Nephron progenitor cell (in vitro differentiated cells): ENCODE measurements at regions not wholly inside any gene's neighbourhood (a gene's known extent, or its start where the extent isn't known, plus 50 kb on each side); places are given as distances from the start of the nearest gene placed in this dataset.
"Not testable (repeated sequence)": the region's sequence is repeated elsewhere in the genome, so short reads cannot be mapped to it uniquely, and the experiment has no call there.

Source experiments
- DNase-seq: peaks from one replicate; pipeline ENCODE4 v3.0.0; 2021
- H3K27ac Mint-ChIP-seq: 2 replicates; pipeline ENCODE4 v1.8.0; 2021; ENCODE audit warnings: mild to moderate bottlenecking, moderate library complexity, mixed read lengths
- H3K27me3 Mint-ChIP-seq: 2 replicates; pipeline ENCODE4 v1.8.0; 2021; ENCODE audit warnings: mild to moderate bottlenecking, low read depth, mixed read lengths; ENCODE audit not compliant: poor library complexity
- H3K36me3 Mint-ChIP-seq: 2 replicates; pipeline ENCODE4 v1.8.0; 2021; ENCODE audit warnings: low read depth, mixed read lengths
- H3K4me1 Mint-ChIP-seq: 2 replicates; pipeline ENCODE4 v1.8.0; 2021; ENCODE audit warnings: mixed read lengths
- H3K4me3 Mint-ChIP-seq: 2 replicates; pipeline ENCODE4 v1.8.0; 2021; ENCODE audit warnings: mild to moderate bottlenecking, moderate library complexity, mixed read lengths
- H3K9me3 Mint-ChIP-seq: 2 replicates; pipeline ENCODE4 v1.8.0; 2021; ENCODE audit warnings: mild to moderate bottlenecking, moderate library complexity, mixed read lengths
- CTCF ChIP-seq: fragments of 200-600 bp; sonication (generic); IDR thresholded peaks from 2 replicates; pipeline ENCODE4 v1.5.0; 2021; ENCODE audit warnings: antibody characterized with exemption

- no peaks in the 10 kb centered on the region for H3K27me3 Mint-ChIP-seq
- H3K27ac Mint-ChIP-seq, result no peak overlapping the region
- no peak for TF ChIP-seq CTCF
- no peak for DNase-seq
- no peaks in the 10 kb centered on the region for H3K4me1 Mint-ChIP-seq
- no peak overlapping the region for H3K4me3 Mint-ChIP-seq
- no peaks in the 10 kb centered on the region for H3K36me3 Mint-ChIP-seq
- no peaks in the 10 kb centered on the region for H3K9me3 Mint-ChIP-seq
Observed at GRCh38 chrX:127459790-127460189, 592.4 kb downstream of the ACTRT1 start.

- no peak for TF ChIP-seq CTCF
- no peaks in the 10 kb centered on the region for H3K36me3 Mint-ChIP-seq
- H3K9me3 Mint-ChIP-seq, result no peaks in the 10 kb centered on the region
- H3K27me3 Mint-ChIP-seq, result peaks cover 2% of the 10 kb centered on the region
- no peak overlapping the region for H3K4me3 Mint-ChIP-seq
- no peak for DNase-seq
- no peak overlapping the region for H3K27ac Mint-ChIP-seq
- H3K4me1 Mint-ChIP-seq, result no peaks in the 10 kb centered on the region
Observed at GRCh38 chrX:127457161-127457560, 595.0 kb downstream of the ACTRT1 start.

DNA sequence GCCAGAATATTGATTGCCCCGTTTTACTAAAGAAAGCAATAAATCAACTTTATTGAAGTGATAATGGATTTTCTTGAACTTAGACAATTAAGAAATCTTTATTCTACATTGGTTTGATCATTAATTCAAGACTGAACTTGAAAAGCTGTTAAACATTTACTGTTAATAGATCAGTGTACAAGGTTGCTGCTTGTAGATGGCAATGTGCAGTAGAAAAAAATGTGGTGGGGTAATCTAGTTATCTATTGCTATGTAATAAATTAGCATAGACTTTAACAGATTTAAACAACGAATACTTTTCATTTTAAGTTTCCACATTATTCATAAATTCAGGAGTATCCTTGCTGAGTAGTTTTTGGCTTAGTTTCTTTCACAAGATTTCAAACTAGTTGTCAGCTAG, 612.5 kb downstream of the ACTRT1 start:
- no peak for DNase-seq
- no peaks in the 10 kb centered on the region for H3K9me3 Mint-ChIP-seq
- TF ChIP-seq CTCF, result no peak

DNA sequence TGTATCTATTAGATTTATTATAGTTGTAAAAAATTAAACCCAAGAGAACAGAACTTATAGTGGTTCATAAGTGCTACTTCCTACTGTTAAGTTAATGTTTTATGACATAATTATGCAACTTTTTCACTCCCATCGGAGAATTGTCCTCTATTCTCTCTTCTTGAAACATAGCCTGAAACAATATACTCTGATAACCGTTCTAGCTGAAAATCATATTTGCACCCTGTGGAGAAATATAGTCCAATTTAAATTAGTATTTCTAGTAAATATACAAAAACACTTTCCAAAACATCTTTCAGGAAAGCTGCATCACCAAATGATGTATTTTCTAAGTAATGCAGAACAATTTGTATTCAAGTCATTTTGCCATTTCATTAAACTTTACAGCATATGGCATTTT, 586.4 kb downstream of the PRR32 start:
- no peaks in the 10 kb centered on the region for H3K36me3 Mint-ChIP-seq
- H3K4me3 Mint-ChIP-seq, result no peak overlapping the region
- TF ChIP-seq CTCF, result no peak
- H3K4me1 Mint-ChIP-seq, result no peaks in the 10 kb centered on the region
- H3K9me3 Mint-ChIP-seq, result peaks cover 19% of the 10 kb centered on the region
- no peaks in the 10 kb centered on the region for H3K27me3 Mint-ChIP-seq
- H3K27ac Mint-ChIP-seq, result no peak overlapping the region
- DNase-seq, result no peak

More for the DNA sequence above, 612.5 kb downstream of the ACTRT1 start:
- Mint-ChIP-seq H3K27me3 (no peaks in the 10 kb centered on the region), H3K4me3 (no peak overlapping the region), H3K4me1 (no peaks in the 10 kb centered on the region), H3K27ac (no peak overlapping the region), H3K36me3 (no peaks in the 10 kb centered on the region)

DNA sequence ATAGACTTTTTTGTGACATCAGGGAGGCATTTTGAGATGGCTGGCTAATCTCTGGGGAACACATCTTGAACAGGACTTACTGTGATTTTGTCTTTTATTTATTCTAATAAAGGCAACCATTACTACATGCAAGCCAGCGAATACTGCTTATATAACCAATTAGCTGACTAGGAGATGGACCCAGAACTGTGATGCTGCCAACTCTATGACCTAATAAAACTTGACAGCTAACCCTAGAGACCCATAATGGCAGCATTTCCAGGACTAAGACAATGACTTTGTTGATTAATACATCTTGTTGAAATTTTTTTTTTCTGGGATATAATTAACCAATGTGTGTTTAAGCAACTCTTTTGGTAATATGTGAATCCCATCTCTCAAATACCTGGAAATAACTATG, 584.6 kb downstream of the PRR32 start:
- Mint-ChIP-seq H3K36me3 (no peaks in the 10 kb centered on the region), H3K27ac (no peak overlapping the region)

GRCh38 chrX:127400231-127400630, 580.7 kb downstream of the PRR32 start:
- H3K4me1 Mint-ChIP-seq, H3K36me3 Mint-ChIP-seq, H3K4me3 Mint-ChIP-seq, DNase-seq, H3K27me3 Mint-ChIP-seq, H3K27ac Mint-ChIP-seq: not testable (repeated sequence)
- peaks cover 30% of the 10 kb centered on the region for H3K9me3 Mint-ChIP-seq

More for the DNA sequence above, 584.6 kb downstream of the PRR32 start:
- Mint-ChIP-seq H3K4me1 (no peaks in the 10 kb centered on the region), H3K27me3 (no peaks in the 10 kb centered on the region), H3K4me3 (no peak overlapping the region), H3K9me3 (peaks cover 8% of the 10 kb centered on the region)
- no peak for TF ChIP-seq CTCF
- DNase-seq, result no peak
